Left forelimb (tissue), 1 donor: ENCODE measurements at regions not wholly inside any gene's neighbourhood (a gene's known extent, or its start where the extent isn't known, plus 50 kb on each side); places are given as distances from the start of the nearest gene placed in this dataset.

Experiments
- DNase-seq: peaks from one replicate; pipeline ENCODE4 v3.0.0-alpha.2; 2018; ENCODE audit warnings: low spot score

GRCh38 chr22:47716890-47717615 is 954.6 kb downstream of the TBC1D22A start:
- no peak for DNase-seq

GRCh38 chr22:47715866-47716578 is 953.6 kb downstream of the TBC1D22A start:
- DNase-seq: no peak

GRCh38 chr22:47713941-47714340 is 951.5 kb downstream of the TBC1D22A start:
- no peak for DNase-seq

- DNase-seq: no peak
Observed at GRCh38 chr22:47710135-47710534, 947.7 kb downstream of the TBC1D22A start.

GRCh38 chr22:47705350-47705749 is 942.9 kb downstream of the TBC1D22A start:
- no peak for DNase-seq

- DNase-seq: no peak
Observed at GRCh38 chr22:47698906-47699305, 936.5 kb downstream of the TBC1D22A start.

GRCh38 chr22:47697861-47698260 is 935.4 kb downstream of the TBC1D22A start:
- DNase-seq: no peak

- no peak for DNase-seq
Observed at GRCh38 chr22:47696776-47697175, 934.3 kb downstream of the TBC1D22A start.

- DNase-seq: no peak
Observed at GRCh38 chr22:47695176-47695575, 932.7 kb downstream of the TBC1D22A start.

- DNase-seq: no peak
Observed at GRCh38 chr22:47694536-47695130, 932.2 kb downstream of the TBC1D22A start.

GRCh38 chr22:47693606-47694005 is 931.2 kb downstream of the TBC1D22A start:
- DNase-seq: no peak

- no peak for DNase-seq
Observed at GRCh38 chr22:47692811-47693210, 930.4 kb downstream of the TBC1D22A start.

- DNase-seq: no peak
Observed at GRCh38 chr22:47691152-47691895, 928.9 kb downstream of the TBC1D22A start.

- no peak for DNase-seq
Observed at GRCh38 chr22:47690586-47690985, 928.1 kb downstream of the TBC1D22A start.

- DNase-seq: no peak
Observed at GRCh38 chr22:47690166-47690565, 927.7 kb downstream of the TBC1D22A start.

GRCh38 chr22:47687776-47688175 is 925.3 kb downstream of the TBC1D22A start:
- DNase-seq: no peak

GRCh38 chr22:47687346-47687655 is 924.9 kb downstream of the TBC1D22A start:
- no peak for DNase-seq

- no peak for DNase-seq
Observed at GRCh38 chr22:47686594-47687345, 924.3 kb downstream of the TBC1D22A start.

GRCh38 chr22:47681411-47682165 is 919.1 kb downstream of the TBC1D22A start:
- no peak for DNase-seq

- no peak for DNase-seq
Observed at GRCh38 chr22:47678636-47679287, 916.3 kb downstream of the TBC1D22A start.

- DNase-seq: no peak
Observed at GRCh38 chr22:47678048-47678447, 915.6 kb downstream of the TBC1D22A start.
